SK-N-MC (cell line): ENCODE measurements at regions not wholly inside any gene's neighbourhood (a gene's known extent, or its start where the extent isn't known, plus 50 kb on each side); places are given as distances from the start of the nearest gene placed in this dataset.

Experiments used
- EZH2 ChIP-seq: fragments of 200-600 bp; sonication (generic); IDR thresholded peaks from one replicate; pipeline ENCODE4 v1.6.1; 2017; ENCODE audit warnings: antibody characterized with exemption
- POLR2AphosphoS5 ChIP-seq: IDR thresholded peaks from 2 replicates; pipeline ENCODE4 v1.6.1; 2012; ENCODE audit warnings: mild to moderate bottlenecking, low read depth, low read length, borderline replicate concordance

DNA sequence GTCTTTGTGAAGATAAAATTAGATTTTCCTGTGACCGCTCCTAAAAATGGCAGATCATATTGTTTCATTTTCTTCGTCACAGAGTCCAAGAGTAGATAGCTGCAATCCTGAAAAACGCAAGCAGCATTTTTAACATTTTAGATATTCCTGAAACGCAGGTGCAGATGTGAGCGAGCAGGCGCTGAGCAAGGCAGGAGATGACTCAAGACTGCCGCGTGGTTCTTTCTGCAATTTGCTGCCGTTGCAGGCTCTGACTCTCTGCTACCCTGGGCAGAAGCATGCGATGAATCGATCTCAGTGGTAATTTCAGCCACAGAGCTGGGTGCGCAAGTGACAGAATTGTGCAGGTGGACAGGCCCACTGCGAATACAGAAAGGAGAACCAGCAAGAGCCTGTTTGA is 331.9 kb downstream of the ACTR3B start:
- TF ChIP-seq EZH2: no peak
- no peak for TF ChIP-seq POLR2AphosphoS5
